NOMO-1 treated with DMSO at 0.1 percent for 48 hours (cell line): ENCODE measurements at regions not wholly inside any gene's neighbourhood (a gene's known extent, or its start where the extent isn't known, plus 50 kb on each side); places are given as distances from the start of the nearest gene placed in this dataset.
A peak's percentile ranks its signal among the peaks of the same experiment; 100 is the strongest.

ENCODE experiments used
- DNase-seq: peaks from one replicate; lab custom pipeline; 2025; ENCODE audit not compliant: unreplicated experiment; lab: John Stamatoyannopoulos, UW

DNA sequence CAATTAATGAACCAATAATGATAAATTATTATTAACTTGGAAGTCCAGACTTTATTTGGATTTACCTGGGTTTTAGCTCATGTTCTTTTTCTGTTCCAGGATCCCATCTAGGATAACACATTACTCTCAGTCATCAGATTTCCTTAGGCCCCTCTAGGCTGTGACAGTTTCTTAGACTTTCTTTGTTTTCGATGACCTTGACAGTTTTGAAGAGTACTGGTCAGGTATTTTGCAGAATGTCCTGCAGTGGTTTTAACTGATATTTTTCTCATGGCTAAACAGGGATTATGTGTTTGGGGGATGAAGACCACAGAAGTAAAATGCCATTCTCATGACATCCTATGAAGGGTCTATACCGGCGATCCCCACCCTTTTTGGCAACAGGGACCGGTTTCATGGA lies 144.0 kb downstream of the NAV1 start:
- no peak for DNase-seq

- no peak for DNase-seq
Measured at GRCh38 chr1:201683397-201683796, 144.5 kb downstream of the NAV1 start.

GRCh38 chr1:201685485-201685884 lies 143.5 kb upstream of the IPO9 start:
- no peak for DNase-seq

- peak; percentile 87 for DNase-seq
Measured at GRCh38 chr1:201686714-201687455, 142.1 kb upstream of the IPO9 start.

- no peak for DNase-seq
Measured at GRCh38 chr1:201688514-201688913, 140.4 kb upstream of the IPO9 start.

DNA sequence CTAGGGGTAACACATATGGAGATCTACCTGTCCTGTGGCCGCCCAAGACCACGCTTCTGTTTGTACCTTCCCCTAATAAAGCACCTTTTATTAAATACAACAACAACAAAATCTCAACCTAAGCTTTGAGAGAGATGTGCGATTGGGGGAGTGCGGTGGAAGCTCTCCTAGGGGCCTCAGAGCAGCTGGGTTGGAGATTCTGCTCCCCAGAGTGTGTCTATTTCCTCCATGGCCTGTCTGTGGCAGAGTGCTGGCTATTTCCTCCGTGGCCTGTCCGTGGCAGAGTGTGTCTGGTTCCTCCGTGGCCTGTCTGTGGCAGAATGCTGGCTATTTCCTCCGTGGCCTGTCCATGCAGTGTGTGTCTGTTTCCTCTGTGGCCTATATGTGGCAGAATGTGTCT lies 139.3 kb upstream of the IPO9 start:
- no peak for DNase-seq

DNA sequence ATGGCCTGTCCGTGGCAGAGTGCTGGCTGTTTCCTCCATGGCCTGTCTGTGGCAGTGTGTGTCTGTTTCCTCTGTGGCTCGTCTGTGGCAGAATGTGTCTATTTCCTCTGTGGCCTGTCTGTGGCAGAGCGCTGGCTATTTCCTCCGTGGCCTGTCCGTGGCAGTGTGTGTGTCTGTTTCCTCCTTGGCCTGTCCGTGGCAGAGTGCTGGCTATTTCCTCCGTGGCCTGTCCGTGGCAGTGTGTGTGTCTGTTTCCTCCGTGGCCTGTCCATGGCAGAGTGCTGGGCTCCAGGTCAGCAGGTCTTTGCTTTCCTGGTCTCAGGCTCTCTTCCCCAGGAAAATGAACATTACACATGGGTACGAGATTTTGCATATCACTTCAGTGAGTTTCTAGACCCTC lies 138.4 kb upstream of the IPO9 start:
- no peak for DNase-seq

GRCh38 chr1:201691716-201692554 lies 137.0 kb upstream of the IPO9 start:
- no peak for DNase-seq

DNA sequence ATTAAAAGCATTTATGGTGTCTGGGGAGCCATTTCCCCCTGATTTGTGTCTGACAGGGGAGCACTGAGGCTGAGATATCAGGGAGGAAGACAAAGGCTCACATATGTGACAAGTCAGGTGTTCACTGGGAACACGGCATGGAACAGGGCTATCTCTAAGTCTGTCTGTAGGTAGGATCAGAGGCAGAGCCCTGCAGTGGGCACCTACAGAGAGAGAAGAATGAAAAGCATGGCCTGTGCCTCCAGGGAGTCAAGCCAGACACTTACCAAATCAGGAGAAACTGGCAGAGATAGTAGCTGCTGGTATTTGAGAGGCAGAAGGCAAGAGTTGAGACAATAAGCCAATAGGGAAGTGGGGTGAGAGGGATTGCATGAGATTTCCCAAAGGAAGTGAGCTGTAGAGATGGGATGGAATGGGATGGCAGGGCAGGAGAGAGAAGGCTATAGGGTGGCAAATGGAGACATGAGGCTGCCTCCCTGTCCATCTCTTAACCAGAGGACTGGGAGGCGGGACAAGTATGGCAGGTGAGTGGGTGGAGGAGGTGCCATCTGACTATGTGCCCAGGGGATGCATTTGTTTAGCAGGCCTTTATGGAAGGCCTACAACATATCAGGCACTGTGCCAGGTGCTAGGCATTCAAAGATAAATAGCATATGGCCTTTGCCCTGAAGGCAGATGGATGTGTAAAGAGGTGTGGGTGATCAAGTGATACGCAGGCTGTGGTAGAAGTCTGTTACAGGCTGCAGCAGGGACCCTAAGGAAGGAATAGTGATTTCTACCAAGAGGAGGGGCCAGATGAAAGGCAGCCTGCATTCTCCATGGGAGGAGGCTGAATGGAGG lies 136.2 kb upstream of the IPO9 start:
- DNase-seq, result no peak

GRCh38 chr1:201693890-201694607 lies 134.9 kb upstream of the IPO9 start:
- no peak for DNase-seq

DNA sequence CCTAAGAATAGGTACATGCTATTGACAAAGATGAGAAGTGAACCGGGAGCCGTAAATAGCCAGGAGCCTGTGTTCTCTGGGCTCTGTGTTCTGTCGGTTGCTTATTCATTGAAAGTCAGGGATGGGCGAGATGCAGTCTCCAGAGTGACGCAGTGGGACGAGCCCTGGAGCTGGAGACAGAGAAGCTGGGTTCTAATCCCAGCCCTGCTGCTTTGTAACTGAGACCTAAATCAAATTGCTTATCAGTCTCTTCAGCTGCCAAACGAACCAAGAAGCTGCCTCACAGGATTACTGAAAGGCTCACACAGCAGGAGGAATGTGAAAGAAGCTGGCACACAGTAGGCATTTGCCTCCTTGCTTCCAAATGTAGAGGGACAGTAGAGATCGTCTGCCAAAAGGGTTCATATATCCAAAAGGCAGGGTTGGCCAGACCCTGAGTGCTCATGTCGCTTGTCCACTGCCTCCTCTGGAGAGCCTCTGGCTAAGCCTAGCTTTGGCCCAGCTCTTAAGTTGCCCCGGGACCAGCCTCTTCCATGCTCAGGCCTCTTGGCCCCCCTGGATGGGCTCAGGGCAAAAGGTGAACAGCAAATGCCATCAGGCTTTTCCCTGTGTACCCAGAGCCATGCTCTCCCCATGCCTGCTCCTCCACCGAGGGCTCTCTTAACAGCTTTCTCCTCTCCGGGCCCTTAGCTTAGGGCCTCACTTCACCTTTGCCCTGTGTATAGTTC lies 134.2 kb upstream of the IPO9 start:
- DNase-seq, result no peak

DNA sequence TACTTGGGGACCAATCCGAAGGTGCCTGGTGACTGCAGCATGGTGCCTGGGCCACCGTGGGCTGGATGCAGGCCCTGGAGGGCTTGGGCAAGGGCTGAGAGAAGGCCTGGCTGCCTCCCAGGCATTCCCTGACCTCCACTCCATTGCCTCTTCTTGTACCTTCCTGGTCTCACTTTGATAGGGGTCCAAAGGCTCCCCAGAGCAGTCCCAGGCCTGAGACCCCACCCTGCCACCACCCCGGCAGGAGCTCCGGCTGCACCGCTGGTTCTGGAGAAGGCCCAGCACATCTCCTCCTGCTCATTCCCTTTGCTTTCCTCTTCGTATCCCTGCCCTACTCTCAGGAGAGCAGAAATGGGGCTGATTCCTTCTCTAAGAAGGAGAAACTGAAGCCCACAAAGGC lies 133.3 kb upstream of the IPO9 start:
- no peak for DNase-seq

GRCh38 chr1:201696217-201696761 lies 132.7 kb upstream of the IPO9 start:
- DNase-seq, result no peak

GRCh38 chr1:201697174-201697573 lies 131.8 kb upstream of the IPO9 start:
- DNase-seq, result no peak

DNA sequence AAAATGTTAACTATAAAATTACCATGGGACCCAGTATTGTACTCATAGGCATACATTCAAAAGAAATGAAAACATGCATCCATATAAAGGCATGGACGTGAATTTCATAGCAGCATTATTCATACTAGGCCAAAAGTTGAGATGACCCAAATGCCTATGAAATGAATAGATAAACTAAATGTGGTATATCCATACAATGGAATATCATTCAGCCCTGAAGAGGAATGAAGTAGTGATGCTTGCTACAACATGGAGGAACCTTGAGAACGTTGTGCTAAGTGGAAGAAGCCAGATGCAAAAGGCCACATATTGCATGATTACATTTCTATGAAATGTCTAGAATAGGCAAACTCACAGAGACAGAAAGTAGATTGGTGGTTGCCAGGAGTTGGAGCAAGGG lies 127.1 kb upstream of the IPO9 start:
- DNase-seq, result no peak

DNA sequence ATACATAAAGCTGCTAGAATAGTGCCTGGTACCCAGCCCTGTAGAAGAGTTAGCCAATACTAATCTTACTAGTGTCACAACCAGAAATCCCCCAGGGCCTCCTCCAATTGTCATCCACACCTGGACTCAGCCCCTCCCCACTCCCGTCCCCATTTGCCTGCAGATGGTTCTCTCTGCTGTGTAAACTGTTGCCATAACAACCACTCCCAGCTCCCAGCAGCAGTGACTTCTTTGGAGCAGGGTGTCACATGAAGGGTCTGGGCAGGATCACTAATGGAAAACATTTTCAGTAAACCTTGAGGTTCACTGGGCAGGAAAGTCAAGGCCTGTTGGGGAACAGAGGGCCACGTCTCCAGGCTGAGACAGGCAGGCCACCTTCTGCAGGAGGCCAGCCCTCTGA lies 126.0 kb upstream of the IPO9 start:
- DNase-seq, result no peak

DNA sequence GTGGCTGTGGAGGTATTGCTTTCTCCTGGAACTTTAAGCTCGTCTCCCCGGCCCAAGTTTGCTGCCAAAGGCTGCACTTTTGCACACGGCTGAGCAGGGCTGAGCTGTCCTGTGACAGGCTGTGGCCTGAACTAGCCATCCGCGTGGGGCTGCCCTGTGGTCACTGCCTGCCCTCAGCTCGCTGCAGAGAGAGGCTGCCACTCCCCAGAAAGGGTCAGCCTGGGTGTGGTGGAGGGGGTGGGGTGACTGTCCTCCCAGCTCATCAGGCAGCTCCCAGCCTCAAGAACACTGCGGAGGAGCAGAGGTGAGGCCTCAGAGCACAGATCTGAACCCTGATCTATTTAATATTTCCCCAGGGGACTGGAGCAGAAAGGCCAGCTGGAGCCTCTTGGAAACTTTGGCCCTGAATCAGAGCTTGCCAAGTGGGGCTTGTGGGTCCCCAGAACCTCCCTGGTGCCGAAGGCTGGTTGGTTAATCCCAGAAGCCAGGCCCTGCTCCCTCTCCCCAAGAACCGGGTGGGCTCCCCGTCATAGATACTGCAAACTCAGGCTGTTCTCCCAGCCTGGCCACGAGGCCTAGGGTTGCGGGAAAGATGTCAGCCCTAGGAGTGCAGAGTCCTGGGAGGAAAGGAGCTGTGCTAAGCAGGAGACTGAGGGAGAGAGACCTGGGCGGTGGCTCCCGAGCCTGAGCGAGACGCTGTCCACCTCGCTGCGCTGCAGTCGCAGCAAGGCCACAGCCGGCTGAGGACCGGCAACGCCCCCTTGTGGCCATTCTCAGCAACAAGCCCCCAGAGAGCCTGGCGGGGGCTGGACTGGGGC lies 125.1 kb upstream of the IPO9 start:
- peak; percentile 62 for DNase-seq

DNA sequence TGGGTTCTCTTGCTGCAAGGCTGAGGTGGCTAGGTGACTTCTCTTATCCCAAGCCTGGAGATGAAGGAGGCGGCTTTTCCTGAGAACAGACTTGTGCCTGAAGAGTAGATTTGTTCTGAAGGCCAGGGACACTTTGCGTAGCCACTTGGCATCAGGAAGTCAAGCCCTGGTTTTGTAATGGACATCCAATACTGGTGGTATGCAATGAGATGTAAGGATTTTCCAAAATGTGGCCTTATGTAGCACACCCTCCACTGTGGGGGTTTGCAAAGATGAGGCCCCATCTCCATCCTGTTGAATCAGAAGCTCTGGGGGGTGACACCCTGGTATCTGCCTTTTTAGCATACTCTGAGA lies 124.5 kb upstream of the IPO9 start:
- DNase-seq, result no peak

- no peak for DNase-seq
Measured at GRCh38 chr1:201705389-201705788, 123.6 kb upstream of the IPO9 start.
